Liver (tissue), 8 donors: ENCODE measurements at regions not wholly inside any gene's neighbourhood (a gene's known extent, or its start where the extent isn't known, plus 50 kb on each side); places are given as distances from the start of the nearest gene placed in this dataset.

Experiments used
- DNase-seq: peaks from one replicate; pipeline ENCODE4 v3.0.0-alpha.2; 2017; ENCODE audit warnings: low spot score
- H3K27ac ChIP-seq, 2 donors: one replicate each; pipeline ENCODE4 v1.7.0; 2013; ENCODE audit warnings: inconsistent platforms in 2 of 2, low read length in 2 of 2, control low read depth in 1 of 2, low read depth in 1 of 2, mild to moderate bottlenecking in 1 of 2
- H3K27me3 ChIP-seq, 4 donors: one replicate each; pipeline versions ENCODE4 v1.6.1 to v1.7.0; 2013; ENCODE audit warnings: low read length in 3 of 4, inconsistent platforms in 1 of 4, mild to moderate bottlenecking in 1 of 4, moderate library complexity in 1 of 4; ENCODE audit not compliant: control insufficient read depth in 4 of 4, insufficient read depth in 4 of 4
- H3K36me3 ChIP-seq, 4 donors: one replicate each; pipeline versions ENCODE4 v1.6.1 to v1.7.0; 2013; ENCODE audit warnings: low read length in 3 of 4, mild to moderate bottlenecking in 3 of 4, low read depth in 1 of 4, moderate library complexity in 1 of 4; ENCODE audit not compliant: control insufficient read depth in 4 of 4, insufficient read depth in 3 of 4
- H3K4me1 ChIP-seq, 4 donors: one replicate each; pipeline versions ENCODE4 v1.6.1 to v1.7.0; 2013; ENCODE audit warnings: low read length in 3 of 4, mild to moderate bottlenecking in 3 of 4, moderate library complexity in 1 of 4; ENCODE audit not compliant: control insufficient read depth in 4 of 4, insufficient read depth in 4 of 4
- H3K4me3 ChIP-seq, 3 donors: one replicate each; pipeline versions ENCODE4 v1.6.1 to v1.7.0; 2013; ENCODE audit warnings: low read length in 3 of 3, control low read depth in 1 of 3, low read depth in 1 of 3, mild to moderate bottlenecking in 1 of 3
- H3K9ac ChIP-seq, 2 donors: one replicate each; pipeline ENCODE4 v1.7.0; 2013; ENCODE audit warnings: low read length in 2 of 2, mild to moderate bottlenecking in 2 of 2, moderate library complexity in 2 of 2, control low read depth in 1 of 2, low read depth in 1 of 2
- H3K9me3 ChIP-seq, 4 donors: one replicate each; pipeline versions ENCODE4 v1.6.1 to v1.7.0; 2013; ENCODE audit warnings: low read length in 3 of 4; ENCODE audit not compliant: control insufficient read depth in 4 of 4
- ATF3 ChIP-seq: IDR thresholded peaks from 2 replicates; pipeline ENCODE4 v1.6.1; 2016; ENCODE audit warnings: antibody characterized with exemption
- CTCF ChIP-seq: fragments of 150-350 bp; IDR thresholded peaks from 2 replicates; pipeline ENCODE4 v1.5.1; 2017; ENCODE audit warnings: improper control_type of control experiment, low read depth, low read length; ENCODE audit not compliant: missing input control
- EGR1 ChIP-seq, 2 donors: IDR thresholded peaks; 2 replicates each; pipeline ENCODE4 v1.6.1; 2016 to 2018; ENCODE audit warnings: antibody characterized with exemption in 2 of 2, low read depth in 2 of 2
- FOXA2 ChIP-seq: IDR thresholded peaks from 2 replicates; pipeline ENCODE4 v1.6.1; 2016; ENCODE audit warnings: antibody characterized with exemption
- GABPA ChIP-seq, 2 donors: IDR thresholded peaks in 1 of 2; conservative IDR thresholded peaks in 1 of 2; 2 replicates each; pipeline ENCODE4 v1.6.1; 2016; ENCODE audit warnings: antibody characterized with exemption in 2 of 2, mild to moderate bottlenecking in 1 of 2, moderate library complexity in 1 of 2
- JUND ChIP-seq, 2 donors: IDR thresholded peaks; 2 replicates each; pipeline ENCODE4 v1.6.1; 2016; ENCODE audit warnings: antibody characterized with exemption in 2 of 2
- NR2F2 ChIP-seq: IDR thresholded peaks from 2 replicates; pipeline ENCODE4 v1.6.1; 2016; ENCODE audit warnings: antibody characterized with exemption
- RAD21 ChIP-seq, 2 donors: IDR thresholded peaks; 2 replicates each; pipeline ENCODE4 v1.6.1; 2016; ENCODE audit warnings: antibody characterized with exemption in 2 of 2, mild to moderate bottlenecking in 2 of 2
- REST ChIP-seq: IDR thresholded peaks from 2 replicates; pipeline ENCODE4 v1.6.1; 2016; ENCODE audit warnings: antibody characterized with exemption, mild to moderate bottlenecking
- RXRA ChIP-seq, 2 donors: IDR thresholded peaks; 2 replicates each; pipeline ENCODE4 v1.6.1; 2017 to 2018; ENCODE audit warnings: antibody characterized with exemption in 2 of 2, mild to moderate bottlenecking in 1 of 2
- YY1 ChIP-seq: IDR thresholded peaks from 2 replicates; pipeline ENCODE4 v1.6.1; 2016; ENCODE audit warnings: antibody characterized with exemption, mild to moderate bottlenecking
- WGBS: extraction: QIAGEN DNeasy Blood & Tissue Kit; methylation state at CpG from one replicate; pipeline ENCODE4 v1.1.7; 2013; 5-methylcytosine and 5-hydroxymethylcytosine counted together
- TF ChIP-seq, protein P1 (sequence below): IDR thresholded peaks from 2 replicates; pipeline ENCODE4 v1.6.1; 2016; ENCODE audit warnings: antibody characterized with exemption
- TF ChIP-seq, protein P2 (sequence below): IDR thresholded peaks from 2 replicates; pipeline ENCODE4 v1.6.1; 2016; ENCODE audit warnings: antibody characterized with exemption
- donor health status: healthy.
- donor health status: healthy.
- donor health status: healthy.
- donor health status: healthy.
- donor health status: healthy.

DNA sequence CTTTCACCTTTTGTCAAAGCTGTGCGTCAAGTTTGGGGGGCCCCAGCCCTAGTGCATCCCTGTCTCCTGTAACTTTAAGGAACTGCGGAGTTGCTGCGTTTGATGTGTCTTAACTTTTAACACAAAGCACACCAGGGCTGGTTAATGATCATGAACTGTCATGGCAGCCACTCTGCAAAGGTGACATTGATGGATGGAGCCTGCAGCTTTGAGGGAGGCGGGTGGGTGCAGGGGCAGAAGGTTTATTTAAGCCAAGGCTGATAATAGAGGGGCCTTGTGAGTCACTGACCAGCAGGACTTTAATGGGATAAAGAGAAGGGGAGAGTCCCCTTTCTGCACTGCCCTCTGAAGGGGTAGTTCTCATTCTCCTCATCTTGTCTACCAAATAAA is 190.2 kb upstream of the GATA6 start:
- H3K4me3 ChIP-seq, result no peak overlapping the region
- no peak overlapping the region for H3K27ac ChIP-seq
- H3K36me3 ChIP-seq, result no peaks in the 10 kb centered on the region
- H3K4me1 ChIP-seq, result peaks cover 6 to 14% (median 10%) of the 10 kb centered on the region in 4 donors
- no peak for DNase-seq
- whole genome bisulfite sequencing, result 89% methylated on average over 4 of the region's 4 CpGs
- no peaks in the 10 kb centered on the region for H3K27me3 ChIP-seq
- no peaks in the 10 kb centered on the region for H3K9me3 ChIP-seq
- no peak overlapping the region for H3K9ac ChIP-seq
- TF ChIP-seq, protein P1, sequence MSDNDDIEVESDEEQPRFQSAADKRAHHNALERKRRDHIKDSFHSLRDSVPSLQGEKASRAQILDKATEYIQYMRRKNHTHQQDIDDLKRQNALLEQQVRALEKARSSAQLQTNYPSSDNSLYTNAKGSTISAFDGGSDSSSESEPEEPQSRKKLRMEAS, result no peak
- TF ChIP-seq GABPA (IDR thresholded peaks at IDR 0.05 in 1 of 2, conservative IDR thresholded peaks at IDR 0.05 in 1 of 2) (no peak), ATF3 (no peak), FOXA2 (no peak), NR2F2 (no peak), CTCF (no peak)

GRCh38 chr18:21979759-21980158 is 189.6 kb upstream of the GATA6 start:
- Histone ChIP-seq H3K4me3 (no peak overlapping the region), H3K36me3 (no peaks in the 10 kb centered on the region), H3K9ac (no peak overlapping the region), H3K9me3 (no peaks in the 10 kb centered on the region), H3K4me1 (peaks cover 6 to 14% (median 10%) of the 10 kb centered on the region in 4 donors), H3K27me3 (no peaks in the 10 kb centered on the region), H3K27ac (peak overlapping the region in 1 of 2 donors; percentile 73)
- no peak for DNase-seq
- 89% methylated on average over 1 of the region's 1 CpG for WGBS
- TF ChIP-seq RXRA (IDR thresholded peaks at IDR 0.05), result no peak
- no peak for TF ChIP-seq CTCF
- TF ChIP-seq GABPA (IDR thresholded peaks at IDR 0.05 in 1 of 2, conservative IDR thresholded peaks at IDR 0.05 in 1 of 2), result no peak
- no peak for TF ChIP-seq RAD21 (IDR thresholded peaks at IDR 0.05)
- TF ChIP-seq JUND (IDR thresholded peaks at IDR 0.05), result no peak
- TF ChIP-seq, protein P2, sequence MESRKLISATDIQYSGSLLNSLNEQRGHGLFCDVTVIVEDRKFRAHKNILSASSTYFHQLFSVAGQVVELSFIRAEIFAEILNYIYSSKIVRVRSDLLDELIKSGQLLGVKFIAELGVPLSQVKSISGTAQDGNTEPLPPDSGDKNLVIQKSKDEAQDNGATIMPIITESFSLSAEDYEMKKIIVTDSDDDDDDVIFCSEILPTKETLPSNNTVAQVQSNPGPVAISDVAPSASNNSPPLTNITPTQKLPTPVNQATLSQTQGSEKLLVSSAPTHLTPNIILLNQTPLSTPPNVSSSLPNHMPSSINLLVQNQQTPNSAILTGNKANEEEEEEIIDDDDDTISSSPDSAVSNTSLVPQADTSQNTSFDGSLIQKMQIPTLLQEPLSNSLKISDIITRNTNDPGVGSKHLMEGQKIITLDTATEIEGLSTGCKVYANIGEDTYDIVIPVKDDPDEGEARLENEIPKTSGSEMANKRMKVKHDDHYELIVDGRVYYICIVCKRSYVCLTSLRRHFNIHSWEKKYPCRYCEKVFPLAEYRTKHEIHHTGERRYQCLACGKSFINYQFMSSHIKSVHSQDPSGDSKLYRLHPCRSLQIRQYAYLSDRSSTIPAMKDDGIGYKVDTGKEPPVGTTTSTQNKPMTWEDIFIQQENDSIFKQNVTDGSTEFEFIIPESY, result no peak

GRCh38 chr18:21980744-21981143 is 188.6 kb upstream of the GATA6 start:
- Histone ChIP-seq H3K4me3 (no peak overlapping the region), H3K36me3 (no peaks in the 10 kb centered on the region), H3K27ac (peak overlapping the region; percentile 73), H3K4me1 (peaks cover 6 to 14% (median 10%) of the 10 kb centered on the region in 4 donors), H3K9ac (no peak overlapping the region), H3K27me3 (no peaks in the 10 kb centered on the region), H3K9me3 (no peaks in the 10 kb centered on the region)
- peak; percentile 46 for DNase-seq
- WGBS, result 33% methylated on average over 5 of the region's 5 CpGs
- TF ChIP-seq YY1, result peak; percentile 60
- TF ChIP-seq GABPA (IDR thresholded peaks at IDR 0.05 in 1 of 2, conservative IDR thresholded peaks at IDR 0.05 in 1 of 2), result no peak
- TF ChIP-seq ATF3, result peak; percentile 78
- TF ChIP-seq REST, result peak; percentile 96
- peak; percentile 56 to 71 for TF ChIP-seq RAD21 (IDR thresholded peaks at IDR 0.05)
- TF ChIP-seq CTCF, result no peak
- peak; percentile 61 to 86 for TF ChIP-seq EGR1 (IDR thresholded peaks at IDR 0.05; ENCODE audit: low read depth in 2 of 2)
- TF ChIP-seq JUND (IDR thresholded peaks at IDR 0.05), result peak; percentile 76 to 91
